HG02571 (cell line): ENCODE measurements at regions not wholly inside any gene's neighbourhood (a gene's known extent, or its start where the extent isn't known, plus 50 kb on each side); places are given as distances from the start of the nearest gene placed in this dataset.
"Not testable (repeated sequence)": the region's sequence is repeated elsewhere in the genome, so short reads cannot be mapped to it uniquely, and the experiment has no call there.

Experiments
- ATAC-seq: cut with Tn5 transposase; IDR thresholded peaks from one replicate; pipeline ENCODE4 v1.9.1; 2021; ENCODE audit warnings: mild to moderate bottlenecking, moderate library complexity; ENCODE audit not compliant: unreplicated experiment

- no peak for ATAC-seq
Measured at GRCh38 chr9:90165281-90165680, 477.3 kb downstream of the DIRAS2 start.

GRCh38 chr9:90166374-90166773, 476.2 kb downstream of the DIRAS2 start:
- not testable (repeated sequence) for ATAC-seq

GRCh38 chr9:90167914-90168313, 474.7 kb downstream of the DIRAS2 start:
- ATAC-seq, result no peak

GRCh38 chr9:90169490-90169889, 473.1 kb downstream of the DIRAS2 start:
- no peak for ATAC-seq

GRCh38 chr9:90173935-90174334, 468.7 kb downstream of the DIRAS2 start:
- ATAC-seq, result not testable (repeated sequence)

GRCh38 chr9:90174346-90174745, 468.3 kb downstream of the DIRAS2 start:
- ATAC-seq, result not testable (repeated sequence)

- no peak for ATAC-seq
Measured at GRCh38 chr9:90175257-90175656, 467.4 kb downstream of the DIRAS2 start.

- no peak for ATAC-seq
Measured at GRCh38 chr9:90175865-90176264, 466.8 kb downstream of the DIRAS2 start.

- no peak for ATAC-seq
Measured at GRCh38 chr9:90176901-90177300, 465.7 kb downstream of the DIRAS2 start.

- ATAC-seq, result no peak
Measured at GRCh38 chr9:90180381-90180780, 462.2 kb downstream of the DIRAS2 start.

GRCh38 chr9:90188656-90189055, 454.0 kb downstream of the DIRAS2 start:
- no peak for ATAC-seq

- peak; percentile 78 for ATAC-seq
Measured at GRCh38 chr9:90189306-90189705, 453.3 kb downstream of the DIRAS2 start.

GRCh38 chr9:90192465-90192864, 450.2 kb downstream of the DIRAS2 start:
- ATAC-seq, result not testable (repeated sequence)

- ATAC-seq, result no peak
Measured at GRCh38 chr9:90198956-90199355, 443.7 kb downstream of the DIRAS2 start.

GRCh38 chr9:90201766-90202165, 440.9 kb downstream of the DIRAS2 start:
- no peak for ATAC-seq

GRCh38 chr9:90204128-90204831, 438.3 kb downstream of the DIRAS2 start:
- ATAC-seq, result no peak

GRCh38 chr9:90213045-90213444, 429.6 kb downstream of the DIRAS2 start:
- not testable (repeated sequence) for ATAC-seq

GRCh38 chr9:90219548-90220118, 423.0 kb downstream of the DIRAS2 start:
- no peak for ATAC-seq

GRCh38 chr9:90221899-90222298, 420.7 kb downstream of the DIRAS2 start:
- ATAC-seq, result not testable (repeated sequence)

- ATAC-seq, result not testable (repeated sequence)
Measured at GRCh38 chr9:90226839-90227338, 415.7 kb downstream of the DIRAS2 start.

GRCh38 chr9:90233081-90233480, 409.5 kb downstream of the DIRAS2 start:
- ATAC-seq, result not testable (repeated sequence)

GRCh38 chr9:90240541-90240940, 402.1 kb downstream of the DIRAS2 start:
- no peak for ATAC-seq
